HG02938 (cell line): ENCODE measurements at regions not wholly inside any gene's neighbourhood (a gene's known extent, or its start where the extent isn't known, plus 50 kb on each side); places are given as distances from the start of the nearest gene placed in this dataset.
"Not testable (repeated sequence)": the region's sequence is repeated elsewhere in the genome, so short reads cannot be mapped to it uniquely, and the experiment has no call there.

Source experiments
- ATAC-seq: cut with Tn5 transposase; IDR thresholded peaks from one replicate; pipeline ENCODE4 v1.9.1; 2021; ENCODE audit warnings: mild to moderate bottlenecking, moderate library complexity; ENCODE audit not compliant: unreplicated experiment

DNA sequence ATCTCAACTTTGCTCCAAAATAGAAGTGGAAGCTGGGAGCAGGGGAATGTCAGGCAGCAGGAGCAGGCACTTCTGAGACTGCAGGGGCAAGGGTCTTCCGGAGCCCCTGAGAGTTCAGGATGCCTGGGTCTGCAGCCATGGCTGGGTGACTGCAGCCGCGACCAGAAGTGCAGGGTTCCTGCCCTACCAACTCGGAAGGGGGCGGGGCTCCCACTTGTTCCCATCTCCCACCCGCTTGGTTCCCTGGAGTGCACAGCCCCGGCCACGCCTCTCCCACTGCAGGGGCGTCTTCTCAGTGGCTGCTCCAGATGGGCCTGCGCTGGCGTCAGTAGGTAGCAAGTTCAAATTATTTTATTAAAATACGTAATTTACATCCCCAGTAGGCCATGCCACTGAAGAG lies 1631.7 kb downstream of the OLFM4 start:
- no peak for ATAC-seq

DNA sequence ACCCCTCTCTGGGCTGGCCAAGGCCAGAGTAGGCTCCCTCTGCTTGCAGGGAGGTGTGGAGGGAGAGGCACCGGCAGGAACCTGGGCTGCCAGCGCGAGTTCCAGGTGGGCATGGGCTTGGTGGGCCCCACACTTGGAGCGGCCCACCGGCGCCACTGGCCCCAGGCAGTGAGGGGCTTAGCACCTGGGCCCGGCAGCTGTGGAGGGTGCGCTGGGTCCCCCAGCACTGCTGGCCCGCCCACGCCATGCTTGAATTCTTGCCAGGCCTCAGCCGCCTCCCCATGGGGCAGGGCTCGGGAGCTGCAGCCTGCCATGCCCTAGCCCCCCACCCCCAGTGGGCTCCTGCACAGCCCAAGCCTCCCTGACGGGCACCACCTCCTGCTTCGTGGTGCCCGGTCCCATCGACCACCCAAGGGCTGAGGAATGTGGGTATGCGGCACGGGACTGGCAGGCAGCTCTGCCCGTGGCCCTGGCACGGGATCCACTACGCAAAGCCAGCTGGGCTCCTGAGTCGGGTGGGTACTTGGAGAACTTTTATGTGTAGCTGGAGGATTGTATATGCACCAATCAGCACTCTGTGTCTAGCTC lies 1648.0 kb downstream of the OLFM4 start:
- ATAC-seq, result no peak

DNA sequence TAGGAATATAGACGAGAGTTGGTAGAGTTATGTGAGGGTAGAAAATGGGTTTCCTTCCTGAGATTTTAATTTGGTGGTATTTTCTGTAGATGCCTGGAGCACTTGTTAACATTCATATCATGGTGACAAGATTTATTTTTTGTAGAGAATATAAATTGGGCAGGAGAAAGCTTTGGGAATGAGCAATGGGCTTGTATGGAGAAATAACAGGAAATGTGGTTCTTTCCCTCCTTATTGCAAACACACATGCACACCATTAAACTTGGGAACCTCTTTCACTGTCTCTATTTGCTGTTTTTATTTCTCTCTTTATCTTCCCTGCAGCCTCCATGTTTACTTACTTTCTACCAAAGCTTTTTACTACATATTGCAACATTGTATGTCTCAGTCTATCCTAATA lies 1653.6 kb downstream of the OLFM4 start:
- no peak for ATAC-seq

DNA sequence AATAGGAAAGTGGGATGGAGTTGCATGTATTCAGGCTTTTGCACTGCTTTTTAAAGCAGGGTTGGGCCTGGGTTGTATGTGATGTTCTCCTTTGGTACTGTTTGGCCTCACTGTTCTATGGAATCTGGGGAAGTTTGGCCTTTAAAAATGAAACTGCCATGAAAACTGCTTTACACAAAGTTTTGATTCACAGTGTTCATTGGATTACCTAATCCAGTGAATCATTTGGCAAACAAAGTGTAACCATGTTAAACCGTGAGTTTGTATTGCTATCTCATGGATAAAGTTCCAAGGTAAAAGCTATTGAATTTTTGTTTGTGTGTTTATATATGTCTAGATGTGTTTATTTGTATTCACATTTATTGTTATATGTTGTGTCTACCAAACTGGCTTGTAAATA lies 1658.6 kb downstream of the OLFM4 start:
- no peak for ATAC-seq

DNA sequence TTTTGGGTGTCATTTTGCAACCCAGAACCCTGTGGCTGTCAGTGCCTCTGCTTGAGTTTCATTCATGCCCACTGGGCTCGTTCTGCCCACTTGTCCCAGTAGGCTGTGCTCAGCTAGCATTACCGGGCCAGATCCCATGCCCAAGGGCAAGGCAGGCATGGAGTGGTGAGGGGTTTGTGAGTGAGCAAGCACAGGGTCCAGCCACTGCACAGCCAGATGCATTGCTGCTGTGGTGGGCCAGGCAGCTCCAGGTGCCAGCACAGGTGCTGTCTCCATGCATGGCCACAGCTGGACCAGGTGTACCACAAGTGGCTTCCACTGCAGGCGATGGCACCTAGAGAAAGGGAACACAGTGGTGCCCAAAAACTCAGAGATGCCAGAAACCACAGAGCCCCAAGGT lies 1671.2 kb downstream of the OLFM4 start:
- no peak for ATAC-seq

DNA sequence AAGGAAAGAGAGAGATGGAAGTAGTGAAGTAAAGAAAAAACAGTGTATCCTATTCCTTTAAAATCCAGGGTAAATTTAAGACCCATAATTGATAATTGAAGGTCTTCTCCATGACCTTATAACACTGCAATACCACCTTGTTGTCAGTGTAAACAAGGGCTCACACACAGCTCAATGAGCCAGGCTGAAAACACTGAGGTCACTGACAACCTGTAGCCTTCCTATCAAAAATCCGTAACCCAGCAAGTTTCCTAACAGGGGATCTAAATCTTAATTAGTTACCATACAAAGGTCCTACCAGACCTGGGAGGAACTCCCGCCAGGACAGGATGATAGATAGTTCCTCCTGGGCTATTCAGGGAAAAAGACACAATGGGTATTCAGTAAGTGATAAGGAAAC lies 1677.1 kb downstream of the OLFM4 start:
- no peak for ATAC-seq

DNA sequence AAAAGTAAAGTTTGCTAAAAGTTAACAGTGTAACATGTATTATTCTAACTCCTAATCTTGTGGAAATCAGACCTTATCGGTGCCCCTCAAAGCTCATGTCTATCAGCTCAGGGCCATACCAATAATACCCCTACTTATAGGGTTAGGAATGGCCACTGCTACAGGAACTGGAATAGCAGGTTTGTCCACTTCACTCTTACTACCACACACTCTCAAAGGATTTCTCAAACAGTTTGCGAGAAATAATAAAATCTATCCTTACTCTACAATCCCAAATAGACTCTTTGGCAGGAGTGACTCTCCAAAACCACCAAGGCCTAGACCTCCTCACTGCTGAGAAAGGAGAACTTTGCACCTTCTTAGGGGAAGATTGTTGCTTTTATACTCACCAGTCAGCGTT lies 1677.7 kb downstream of the OLFM4 start:
- ATAC-seq, result no peak

DNA sequence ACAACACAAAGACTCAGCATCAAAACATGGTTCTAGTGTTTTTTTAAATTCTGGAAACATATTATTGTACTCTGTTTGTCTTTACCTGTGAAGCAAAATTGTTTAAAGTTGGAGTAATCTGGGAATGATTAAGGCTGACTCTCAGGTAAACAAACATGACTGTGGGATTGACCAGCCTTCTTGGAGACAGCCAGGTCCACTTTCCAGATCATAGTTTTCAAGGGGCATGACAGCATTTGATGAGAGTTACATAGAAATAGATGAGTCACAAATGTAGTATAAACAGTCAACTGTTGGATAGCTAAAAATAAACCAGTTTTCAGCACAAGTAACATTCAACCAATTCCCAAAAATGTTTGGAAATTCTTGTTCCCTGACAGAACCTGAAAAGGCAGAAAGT lies 1680.9 kb downstream of the OLFM4 start:
- no peak for ATAC-seq

DNA sequence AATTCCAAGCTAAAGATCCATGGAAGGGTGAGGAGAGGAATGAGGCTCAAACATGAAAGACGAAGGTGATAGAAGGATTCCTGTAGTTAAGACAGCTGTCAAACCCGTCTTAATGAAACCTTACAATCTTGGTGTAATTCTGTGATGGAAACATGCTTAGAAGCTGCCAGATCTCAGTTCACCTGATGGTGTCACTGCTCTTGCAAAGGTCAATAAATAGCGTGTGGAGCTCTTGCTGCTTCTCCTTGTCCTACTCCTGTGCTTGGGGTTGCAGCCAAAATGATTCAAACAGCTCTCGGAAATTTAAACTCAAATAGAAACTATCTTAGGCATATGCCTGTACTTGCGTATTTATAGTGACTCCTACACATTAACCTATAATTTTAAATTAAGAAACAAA lies 1705.0 kb downstream of the OLFM4 start:
- no peak for ATAC-seq

DNA sequence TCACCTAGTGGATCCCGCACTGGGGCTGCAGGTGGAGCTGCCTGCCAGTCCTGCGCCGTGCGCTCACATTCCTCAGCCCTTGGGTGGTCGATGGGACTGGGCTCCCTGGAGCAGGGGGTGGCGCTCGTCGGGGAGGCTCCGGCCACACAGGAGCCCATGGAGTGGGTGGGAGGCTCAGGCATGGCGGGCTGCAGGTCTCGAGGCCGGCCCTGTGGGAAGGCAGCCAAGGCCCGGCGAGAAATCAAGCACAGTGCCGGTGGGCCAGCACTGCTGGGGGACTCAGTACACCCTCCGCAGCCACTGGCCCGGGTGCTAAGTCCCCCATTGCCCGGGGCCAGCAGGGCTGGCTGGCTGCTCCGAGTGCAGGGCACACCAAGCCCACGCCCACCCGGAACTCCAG lies 1708.6 kb downstream of the OLFM4 start:
- ATAC-seq, result not testable (repeated sequence)

DNA sequence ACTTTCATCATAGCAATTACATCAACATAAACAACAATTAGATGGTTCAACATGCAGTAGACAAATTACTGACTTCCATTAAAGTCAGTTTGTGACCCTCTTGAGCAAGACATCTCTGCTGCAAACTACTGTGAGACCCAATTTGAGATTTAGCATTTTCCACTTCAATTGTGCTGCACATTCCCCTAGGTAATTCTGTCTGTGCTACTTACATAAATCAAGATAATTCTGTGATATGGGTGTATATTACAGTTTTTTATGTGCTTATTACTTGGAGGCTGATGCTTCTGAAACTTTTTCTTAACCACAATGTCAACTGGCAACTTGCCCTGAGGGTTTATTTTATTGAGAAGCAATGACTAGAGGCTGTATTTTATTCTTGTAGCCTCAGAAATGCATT lies 1714.4 kb downstream of the OLFM4 start:
- ATAC-seq, result no peak

DNA sequence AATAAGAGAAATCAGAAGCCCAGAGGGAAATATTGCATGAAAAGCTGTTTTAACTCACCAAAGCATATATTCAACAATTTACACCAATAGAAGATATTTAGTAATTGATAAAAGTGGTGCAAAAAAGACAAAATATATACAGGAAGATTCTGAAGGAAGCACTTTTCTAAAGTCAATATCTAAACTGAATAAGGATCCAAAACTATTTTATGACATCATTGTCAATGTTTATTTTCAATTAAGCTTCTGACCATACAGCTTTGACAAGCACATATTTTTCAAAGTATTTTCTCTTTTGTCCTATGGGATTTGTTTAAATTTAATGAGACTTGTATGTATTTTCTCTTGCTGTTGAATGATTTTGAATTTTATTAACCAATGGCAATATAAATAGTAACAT lies 1716.1 kb downstream of the OLFM4 start:
- no peak for ATAC-seq

DNA sequence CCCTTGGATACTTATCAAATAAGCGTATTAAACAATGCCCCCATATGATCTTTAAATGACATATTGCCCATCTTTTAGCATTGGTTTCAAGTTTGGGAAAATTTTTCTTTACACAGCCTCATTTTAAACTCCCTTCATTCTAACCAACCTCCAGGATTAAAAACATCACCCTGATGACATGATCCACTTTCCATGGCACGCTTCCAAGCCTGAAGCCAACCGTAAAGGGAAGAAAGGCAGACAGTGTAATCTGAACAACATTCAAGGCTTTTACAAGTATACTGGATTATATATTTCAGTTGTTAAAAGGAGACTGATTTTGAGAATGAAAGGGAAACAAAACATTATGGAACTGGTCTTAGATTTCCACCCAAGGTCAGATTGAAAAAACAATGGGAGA lies 1721.9 kb downstream of the OLFM4 start:
- no peak for ATAC-seq

DNA sequence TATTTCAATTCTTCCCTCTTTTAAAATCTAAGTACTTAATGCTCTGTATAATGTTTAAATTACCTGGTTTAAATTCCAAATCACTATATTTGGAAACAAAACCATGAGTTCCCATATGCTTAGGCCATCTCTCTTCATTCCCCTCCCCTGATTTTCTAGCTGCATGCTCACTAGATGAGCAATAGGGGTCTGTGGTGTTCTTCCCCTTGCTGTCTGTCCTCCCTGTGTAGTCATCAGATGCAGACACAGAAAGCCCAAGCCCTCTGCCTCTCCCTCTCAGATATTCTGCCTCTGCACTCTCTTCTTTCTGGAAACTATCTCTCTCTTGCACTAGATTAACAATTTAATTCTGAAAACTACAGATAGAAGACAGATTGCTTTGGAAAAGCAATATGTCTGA lies 1730.2 kb downstream of the OLFM4 start:
- ATAC-seq, result no peak

DNA sequence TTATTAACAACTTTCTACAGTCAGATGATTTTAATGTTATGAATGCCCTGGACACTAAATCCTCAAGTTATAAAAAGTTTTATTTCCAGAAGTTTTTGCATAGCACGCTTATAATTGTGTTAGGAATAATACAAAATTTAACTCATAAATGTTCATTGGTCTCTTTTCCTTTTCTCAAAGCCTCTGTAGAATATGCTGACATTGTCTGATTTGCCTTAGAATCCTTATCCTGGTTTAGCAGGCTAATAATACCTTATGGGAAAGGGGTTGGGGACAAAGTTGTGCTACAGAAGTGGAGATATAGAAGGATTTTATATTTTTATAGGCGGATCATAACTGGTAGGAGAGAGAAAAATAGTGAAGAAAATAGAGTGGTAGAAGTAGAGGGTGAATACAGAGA lies 1739.6 kb downstream of the OLFM4 start:
- no peak for ATAC-seq

DNA sequence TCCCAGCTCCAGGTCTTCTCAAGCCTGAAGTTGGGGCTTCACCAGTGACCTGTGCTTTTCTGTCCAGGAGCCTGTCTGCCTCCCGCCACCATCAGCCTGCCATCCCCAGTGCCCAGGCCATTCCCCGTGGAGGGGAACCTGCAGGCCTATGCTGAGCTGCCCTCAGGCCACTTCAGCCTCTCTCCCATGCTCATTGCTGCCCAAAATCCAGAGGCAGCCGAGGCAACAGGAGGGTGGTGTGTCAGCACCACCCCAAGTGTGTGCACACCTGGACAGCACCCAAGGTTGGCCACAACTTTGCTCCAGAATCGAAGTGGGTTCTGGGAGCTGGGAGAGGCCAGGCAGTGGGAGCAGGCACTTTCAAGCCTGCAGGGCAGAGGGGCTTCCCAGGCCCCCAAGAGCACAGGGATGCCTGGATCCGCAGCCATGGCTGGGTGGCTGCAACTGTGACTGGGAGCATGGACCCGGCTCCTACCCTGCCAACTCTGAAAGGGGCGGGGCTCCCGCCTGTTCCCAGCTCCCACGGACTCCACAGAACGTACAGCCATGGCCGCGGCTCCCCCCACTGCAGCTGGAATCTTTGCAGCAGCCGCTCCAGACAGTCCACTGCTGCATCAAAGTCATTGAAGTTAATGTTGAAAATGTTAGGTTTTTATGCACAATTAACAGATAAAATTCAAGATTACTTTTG lies 1747.0 kb downstream of the OLFM4 start:
- no peak for ATAC-seq

DNA sequence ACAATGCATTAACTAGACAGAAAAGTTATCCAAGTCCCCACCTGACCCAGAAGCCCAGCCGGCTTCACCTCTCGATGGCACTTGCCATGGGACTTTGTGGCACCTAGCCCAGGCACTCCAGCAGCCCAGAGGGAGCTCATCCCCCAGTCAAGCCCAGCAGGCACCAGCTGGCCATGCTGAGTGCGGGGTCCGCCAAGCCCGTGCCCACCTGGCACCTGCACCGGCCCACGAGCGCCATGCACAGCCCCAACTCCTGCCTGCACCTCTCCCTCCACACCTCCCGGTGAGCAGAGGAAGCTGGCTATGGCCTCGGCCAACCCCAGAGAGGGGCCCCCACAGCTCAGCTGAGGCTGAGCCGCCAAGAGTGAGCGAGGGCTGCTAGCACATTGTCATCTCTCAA lies 1759.1 kb downstream of the OLFM4 start:
- no peak for ATAC-seq

DNA sequence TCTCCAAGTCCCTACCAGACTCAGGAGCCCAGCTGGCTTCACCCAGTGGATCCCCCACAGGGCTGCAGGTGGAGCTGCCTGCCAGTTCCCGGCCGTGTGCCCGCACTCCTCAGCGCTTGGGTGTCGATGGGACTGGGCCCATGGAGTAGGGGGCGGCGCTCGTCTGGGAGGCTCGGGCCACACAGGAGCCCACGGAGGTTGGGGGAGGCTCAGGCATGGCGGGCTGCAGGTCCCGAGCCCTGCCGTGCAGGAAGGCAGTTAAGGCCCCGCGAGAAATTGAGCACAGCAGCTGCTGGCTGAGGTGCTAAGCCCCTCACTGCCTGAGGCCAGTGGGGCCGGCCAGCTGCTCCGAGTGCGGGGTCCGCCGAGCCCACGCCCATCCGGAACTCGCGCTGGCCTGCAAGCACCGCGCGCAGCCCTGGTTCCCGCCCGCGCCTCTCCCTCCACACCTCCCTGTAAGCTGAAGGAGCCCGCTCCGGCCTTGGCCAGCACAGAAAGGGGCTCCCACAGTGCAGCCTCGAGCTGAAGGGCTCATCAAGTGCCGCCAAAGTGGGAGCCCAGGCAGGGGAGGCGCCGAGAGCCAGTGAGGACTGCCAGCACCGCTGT lies 1771.1 kb downstream of the OLFM4 start:
- ATAC-seq, result no peak

DNA sequence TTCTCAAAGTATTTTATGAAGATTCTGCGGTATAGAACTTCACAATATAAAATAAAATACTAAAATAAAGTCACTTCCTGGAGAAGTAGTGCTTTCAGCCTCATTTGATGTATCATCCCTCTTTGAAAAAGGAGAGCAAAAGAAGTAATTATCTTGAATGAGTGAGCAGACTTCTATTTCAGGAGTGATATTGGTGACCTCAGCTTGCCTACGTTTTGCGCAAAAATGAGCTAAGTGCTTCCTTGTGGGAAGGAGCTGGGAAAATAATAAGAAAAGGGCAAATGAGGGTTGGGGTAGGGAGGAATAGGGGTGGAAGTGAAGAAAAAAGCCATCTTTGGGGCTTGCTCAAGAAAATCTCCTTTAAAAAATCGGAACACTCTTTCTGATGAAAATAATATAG lies 1773.6 kb downstream of the OLFM4 start:
- no peak for ATAC-seq

DNA sequence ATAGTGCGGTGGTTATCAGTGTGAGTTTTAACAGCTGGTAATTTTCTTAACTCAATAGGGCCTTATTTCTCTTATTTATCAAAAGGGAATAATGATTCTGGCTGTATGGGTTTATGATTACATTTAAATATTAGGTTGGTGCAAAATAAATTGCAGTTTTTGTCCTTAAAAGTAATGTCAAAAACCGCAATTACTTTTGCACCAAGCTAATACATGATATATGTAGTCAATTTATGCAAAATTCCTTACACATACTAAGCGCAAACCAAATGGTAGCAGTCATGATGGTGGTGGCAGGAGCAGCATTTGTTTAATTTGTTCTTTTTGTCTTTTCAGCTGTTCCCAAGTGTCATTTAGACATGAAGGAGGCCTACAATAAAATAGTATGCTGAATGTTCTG lies 1777.1 kb downstream of the OLFM4 start:
- no peak for ATAC-seq

DNA sequence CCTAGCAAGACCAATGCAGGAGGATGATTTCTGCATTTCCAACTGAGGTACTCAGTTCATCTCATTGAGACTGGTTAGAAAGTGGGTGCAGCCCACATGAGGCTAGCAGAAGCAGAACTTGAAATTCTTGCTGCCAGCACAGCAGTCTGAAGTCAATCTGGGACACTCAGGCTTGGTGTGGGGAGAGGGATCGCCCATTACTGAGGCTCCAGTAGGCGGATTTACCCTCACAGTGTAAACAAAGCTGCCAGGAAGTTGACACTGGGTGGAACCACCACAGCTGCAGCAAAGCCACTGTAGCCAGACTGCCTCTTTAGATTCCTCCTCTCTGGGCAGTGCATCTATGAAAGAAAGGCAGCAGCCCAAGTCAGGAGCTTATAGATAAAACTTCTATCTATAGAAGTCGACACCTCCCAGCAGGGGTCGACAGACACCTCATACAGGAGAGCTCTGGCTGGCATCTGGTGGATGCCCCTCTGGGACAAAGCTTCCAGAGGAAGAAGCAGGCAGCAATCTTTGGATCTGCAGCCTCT lies 1793.4 kb downstream of the OLFM4 start:
- not testable (repeated sequence) for ATAC-seq

DNA sequence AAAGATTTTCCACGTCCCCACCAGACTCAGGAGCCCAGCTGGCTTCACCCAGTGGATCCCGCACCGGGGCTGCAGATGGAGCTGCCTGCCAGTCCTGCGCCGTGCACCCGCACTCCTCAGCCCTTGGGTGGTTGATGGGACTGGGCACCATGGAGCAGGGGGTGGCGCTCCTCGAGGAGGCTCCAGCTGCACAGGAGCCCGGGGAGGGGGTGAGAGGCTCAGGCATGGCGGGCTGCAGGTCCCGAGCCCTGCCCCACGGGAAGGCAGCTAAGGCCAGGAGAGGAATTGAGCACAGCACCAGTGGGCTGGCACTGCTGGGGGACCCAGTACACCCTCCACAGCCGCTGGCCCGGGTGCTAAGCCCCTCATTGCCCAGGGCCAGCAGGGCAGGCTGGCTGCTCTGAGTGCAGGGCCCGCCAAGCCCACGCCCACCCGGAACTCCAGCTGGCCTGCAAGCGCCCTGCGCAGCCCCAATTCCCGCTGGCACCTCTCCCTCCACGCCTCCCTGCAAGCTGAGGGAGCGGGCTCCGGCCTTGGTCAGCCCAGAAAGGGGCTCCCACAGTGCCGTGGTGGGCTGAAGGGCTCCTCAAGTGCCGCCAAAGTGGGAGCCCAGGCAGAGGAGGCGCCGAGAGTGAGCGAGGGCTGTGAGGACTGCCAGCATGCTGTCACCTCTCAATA lies 1800.9 kb downstream of the OLFM4 start:
- not testable (repeated sequence) for ATAC-seq
